ENCODE measurements at regions not wholly inside any gene's neighbourhood (a gene's known extent, or its start where the extent isn't known, plus 50 kb on each side); places are given as distances from the start of the nearest gene placed in this dataset.

GRCh38 chr2:196486146-196486545 lies 153.4 kb upstream of the CCDC150 start:
- FAIRE-seq (no peak), DNase-seq (no peak)
- no peak for TF ChIP-seq CTCF (IDR thresholded peaks at IDR 0.05; ENCODE audit: borderline replicate concordance, extremely low read depth, insufficient read depth)

DNA sequence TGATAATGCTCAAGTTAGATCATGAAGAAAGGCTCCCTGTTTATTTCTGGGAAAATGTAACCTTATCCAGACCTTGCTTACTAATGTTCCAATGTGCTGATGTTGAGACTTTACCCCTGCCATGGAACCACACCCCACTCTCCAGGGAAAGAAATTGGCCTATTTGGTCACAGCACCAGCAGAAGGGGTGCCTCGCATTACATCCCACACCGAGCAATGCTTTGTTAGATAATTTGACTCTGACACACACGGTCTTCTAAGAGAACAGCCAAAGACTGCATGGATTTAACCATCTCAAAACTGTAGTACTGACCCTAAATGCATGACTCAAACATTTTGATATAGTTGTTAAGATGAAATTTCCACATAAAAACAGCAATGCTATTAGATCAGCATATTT lies 152.1 kb upstream of the CCDC150 start:
- FAIRE-seq (no peak), DNase-seq (no peak)
- no peak overlapping the region for H3K27ac ChIP-seq (ENCODE audit: low read depth in 2 of 2, low read length in 2 of 2)
- no peak for TF ChIP-seq CTCF (IDR thresholded peaks at IDR 0.05; ENCODE audit: borderline replicate concordance, extremely low read depth, insufficient read depth)
- no peaks in the 10 kb centered on the region for H3K4me1 ChIP-seq (ENCODE audit: control insufficient read depth in 2 of 3, insufficient read depth in 2 of 3, low read depth in 1 of 3, low read length in 3 of 3)
- H3K4me3 ChIP-seq (ENCODE audit: low read length in 3 of 3), result no peak overlapping the region
- intact Hi-C loops (cut with DNase I), result no loop called here
- no peaks in the 10 kb centered on the region for H3K36me3 ChIP-seq (ENCODE audit: control insufficient read depth in 2 of 3, insufficient read depth in 3 of 3, low read length in 3 of 3)
- no peak overlapping the region for H3K9ac ChIP-seq (ENCODE audit: low read length in 3 of 3)
- no peaks in the 10 kb centered on the region for H3K27me3 ChIP-seq (ENCODE audit: control insufficient read depth, insufficient read depth, low read length)
- no peaks in the 10 kb centered on the region for H3K9me3 ChIP-seq (ENCODE audit: control insufficient read depth in 2 of 3, insufficient read depth in 1 of 3, low read length in 3 of 3)

More at GRCh38 chr2:196486146-196486545, 153.4 kb upstream of the CCDC150 start:
- Histone ChIP-seq H3K4me3 (ENCODE audit: low read length in 3 of 3) (no peak overlapping the region), H3K9me3 (ENCODE audit: control insufficient read depth in 2 of 3, insufficient read depth in 1 of 3, low read length in 3 of 3) (no peaks in the 10 kb centered on the region), H3K4me1 (ENCODE audit: control insufficient read depth in 2 of 3, insufficient read depth in 2 of 3, low read depth in 1 of 3, low read length in 3 of 3) (no peaks in the 10 kb centered on the region), H3K36me3 (ENCODE audit: control insufficient read depth in 2 of 3, insufficient read depth in 3 of 3, low read length in 3 of 3) (no peaks in the 10 kb centered on the region), H3K9ac (ENCODE audit: low read length in 3 of 3) (no peak overlapping the region), H3K27ac (ENCODE audit: low read depth in 2 of 2, low read length in 2 of 2) (no peak overlapping the region), H3K27me3 (ENCODE audit: control insufficient read depth, insufficient read depth, low read length) (no peaks in the 10 kb centered on the region)
- intact Hi-C loops (cut with DNase I), result no loop called here

- H3K27ac ChIP-seq (ENCODE audit: low read depth in 2 of 2, low read length in 2 of 2), result no peak overlapping the region
- no peak for FAIRE-seq
- H3K9ac ChIP-seq (ENCODE audit: low read length in 3 of 3), result no peak overlapping the region
- H3K4me1 ChIP-seq (ENCODE audit: control insufficient read depth in 2 of 3, insufficient read depth in 2 of 3, low read depth in 1 of 3, low read length in 3 of 3), result no peaks in the 10 kb centered on the region
- H3K27me3 ChIP-seq (ENCODE audit: control insufficient read depth, insufficient read depth, low read length), result no peaks in the 10 kb centered on the region
- H3K9me3 ChIP-seq (ENCODE audit: control insufficient read depth in 2 of 3, insufficient read depth in 1 of 3, low read length in 3 of 3), result peaks cover 0 to 5% (median 5%) of the 10 kb centered on the region in 3 donors
- no peaks in the 10 kb centered on the region for H3K36me3 ChIP-seq (ENCODE audit: control insufficient read depth in 2 of 3, insufficient read depth in 3 of 3, low read length in 3 of 3)
- TF ChIP-seq CTCF (IDR thresholded peaks at IDR 0.05; ENCODE audit: borderline replicate concordance, extremely low read depth, insufficient read depth), result no peak
- intact Hi-C loops (cut with DNase I), result no loop called here
- no peak overlapping the region for H3K4me3 ChIP-seq (ENCODE audit: low read length in 3 of 3)
- DNase-seq, result no peak
These were observed 150.1 kb upstream of the CCDC150 start for GRCh38 chr2:196489371-196489770.

DNA sequence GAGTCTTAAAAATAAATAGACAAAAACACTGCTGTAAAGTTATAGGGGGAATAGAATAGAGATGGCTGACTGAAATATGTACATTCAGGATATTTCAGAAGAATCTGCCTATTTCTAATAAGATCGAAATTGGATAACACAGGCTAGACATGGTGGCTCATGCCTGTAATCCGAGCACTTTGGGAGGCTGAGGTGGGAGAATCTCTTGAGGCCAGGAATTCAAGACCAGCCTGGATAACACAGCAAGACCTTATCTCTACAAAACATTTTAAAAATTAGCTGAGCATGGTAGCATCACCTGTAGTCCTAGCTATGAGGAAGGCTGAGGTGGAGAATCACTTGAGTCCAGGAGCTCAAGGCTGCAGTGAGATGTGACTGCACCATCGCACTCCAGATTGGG lies 146.6 kb upstream of the CCDC150 start:
- intact Hi-C loops (cut with DNase I), result no loop called here
- H3K9me3 ChIP-seq (ENCODE audit: control insufficient read depth in 2 of 3, insufficient read depth in 1 of 3, low read length in 3 of 3), result peaks cover 0 to 5% (median 5%) of the 10 kb centered on the region in 3 donors
- H3K4me1 ChIP-seq (ENCODE audit: control insufficient read depth in 2 of 3, insufficient read depth in 2 of 3, low read depth in 1 of 3, low read length in 3 of 3), result no peaks in the 10 kb centered on the region
- no peaks in the 10 kb centered on the region for H3K36me3 ChIP-seq (ENCODE audit: control insufficient read depth in 2 of 3, insufficient read depth in 3 of 3, low read length in 3 of 3)
- no peak overlapping the region for H3K27ac ChIP-seq (ENCODE audit: low read depth in 2 of 2, low read length in 2 of 2)
- FAIRE-seq, result no peak
- H3K9ac ChIP-seq (ENCODE audit: low read length in 3 of 3), result no peak overlapping the region
- no peaks in the 10 kb centered on the region for H3K27me3 ChIP-seq (ENCODE audit: control insufficient read depth, insufficient read depth, low read length)
- no peak for DNase-seq
- TF ChIP-seq CTCF (IDR thresholded peaks at IDR 0.05; ENCODE audit: borderline replicate concordance, extremely low read depth, insufficient read depth), result no peak
- H3K4me3 ChIP-seq (ENCODE audit: low read length in 3 of 3), result no peak overlapping the region
